ENCODE measurements at regions not wholly inside any gene's neighbourhood (a gene's known extent, or its start where the extent isn't known, plus 50 kb on each side); places are given as distances from the start of the nearest gene placed in this dataset.

- no peak for DNase-seq
Measured at GRCh38 chr1:235025422-235025984, 103.1 kb downstream of the TOMM20 start.

GRCh38 chr1:235024711-235025421, 103.8 kb downstream of the TOMM20 start:
- no peak for DNase-seq

- DNase-seq, result no peak
Measured at GRCh38 chr1:235023711-235024439, 104.8 kb downstream of the TOMM20 start.

- DNase-seq, result no peak
Measured at GRCh38 chr1:235022981-235023710, 105.5 kb downstream of the TOMM20 start.

GRCh38 chr1:235022341-235022980, 106.2 kb downstream of the TOMM20 start:
- no peak for DNase-seq

GRCh38 chr1:235021815-235022214, 106.8 kb downstream of the TOMM20 start:
- no peak for DNase-seq

GRCh38 chr1:235021321-235021720, 107.3 kb downstream of the TOMM20 start:
- DNase-seq, result no peak

GRCh38 chr1:235019961-235020360, 108.7 kb downstream of the TOMM20 start:
- no peak for DNase-seq

GRCh38 chr1:235019471-235019870, 109.2 kb downstream of the TOMM20 start:
- DNase-seq, result no peak

GRCh38 chr1:235018720-235019444, 109.8 kb downstream of the TOMM20 start:
- DNase-seq, result no peak

GRCh38 chr1:235018161-235018560, 110.5 kb downstream of the TOMM20 start:
- no peak for DNase-seq

GRCh38 chr1:235017719-235018118, 110.9 kb downstream of the TOMM20 start:
- no peak for DNase-seq

- no peak for DNase-seq
Measured at GRCh38 chr1:235017191-235017590, 111.4 kb downstream of the TOMM20 start.

- DNase-seq, result no peak
Measured at GRCh38 chr1:235015291-235015985, 113.2 kb downstream of the TOMM20 start.

- no peak for DNase-seq
Measured at GRCh38 chr1:235014756-235015155, 113.9 kb downstream of the TOMM20 start.

GRCh38 chr1:235013512-235013911, 115.1 kb downstream of the TOMM20 start:
- DNase-seq, result no peak

- no peak for DNase-seq
Measured at GRCh38 chr1:235012436-235013210, 116.0 kb downstream of the TOMM20 start.

- no peak for DNase-seq
Measured at GRCh38 chr1:235011599-235012435, 116.8 kb downstream of the TOMM20 start.

GRCh38 chr1:235011064-235011598, 117.5 kb downstream of the TOMM20 start:
- no peak for DNase-seq
